NCI-H748 (cell line): ENCODE measurements at regions not wholly inside any gene's neighbourhood (a gene's known extent, or its start where the extent isn't known, plus 50 kb on each side); places are given as distances from the start of the nearest gene placed in this dataset.

Source experiments
- DNase-seq: peaks from one replicate; lab custom pipeline; 2025; ENCODE audit not compliant: unreplicated experiment; lab: John Stamatoyannopoulos, UW

DNA sequence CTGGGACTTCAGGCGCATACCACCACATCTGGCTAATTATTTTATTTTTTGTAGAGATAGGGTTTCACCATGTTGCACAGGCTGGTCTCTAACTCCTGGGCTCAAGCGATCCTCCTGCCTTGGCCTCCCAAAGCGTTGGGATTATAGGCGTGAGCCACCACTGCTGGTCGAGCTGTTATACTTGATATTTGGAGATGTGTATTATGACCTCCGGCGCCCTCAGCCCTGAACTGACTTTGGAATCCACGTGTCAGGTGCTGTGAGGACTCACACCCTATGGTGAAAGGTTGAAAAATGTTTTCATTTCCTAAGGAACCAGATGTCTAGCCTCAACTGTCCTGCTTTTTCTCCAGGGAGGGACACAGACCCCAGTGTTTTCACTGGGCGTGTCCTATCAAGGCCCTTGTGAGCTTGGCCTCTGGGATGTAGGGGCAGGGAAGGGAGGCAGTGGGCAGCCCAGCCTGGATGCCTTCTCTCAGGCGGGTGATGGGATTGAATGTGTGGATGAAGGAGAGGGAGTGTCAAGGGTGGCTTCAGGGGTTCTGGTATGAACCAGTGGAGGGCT is 56.4 kb upstream of the HAAO start:
- no peak for DNase-seq

DNA sequence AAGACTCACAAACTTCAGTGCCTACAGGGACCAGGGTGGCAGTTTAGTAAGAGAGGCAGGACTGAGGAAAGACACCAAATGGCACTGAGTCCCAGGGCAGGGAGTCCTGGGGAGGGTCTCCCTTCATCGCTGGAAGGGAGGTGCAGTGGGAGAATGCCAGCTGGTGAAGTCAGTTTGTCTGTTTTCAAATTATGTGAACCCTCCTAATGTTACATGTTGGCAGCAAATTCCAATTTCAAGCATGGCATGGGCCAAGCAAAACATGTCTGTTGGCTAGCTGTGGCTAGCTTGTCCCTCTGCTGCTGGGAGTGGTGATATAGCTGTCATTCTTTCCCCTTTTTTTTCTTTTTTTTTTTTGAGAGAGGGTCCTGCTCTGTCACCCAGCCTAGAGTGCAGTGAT is 55.9 kb upstream of the HAAO start:
- no peak for DNase-seq

DNA sequence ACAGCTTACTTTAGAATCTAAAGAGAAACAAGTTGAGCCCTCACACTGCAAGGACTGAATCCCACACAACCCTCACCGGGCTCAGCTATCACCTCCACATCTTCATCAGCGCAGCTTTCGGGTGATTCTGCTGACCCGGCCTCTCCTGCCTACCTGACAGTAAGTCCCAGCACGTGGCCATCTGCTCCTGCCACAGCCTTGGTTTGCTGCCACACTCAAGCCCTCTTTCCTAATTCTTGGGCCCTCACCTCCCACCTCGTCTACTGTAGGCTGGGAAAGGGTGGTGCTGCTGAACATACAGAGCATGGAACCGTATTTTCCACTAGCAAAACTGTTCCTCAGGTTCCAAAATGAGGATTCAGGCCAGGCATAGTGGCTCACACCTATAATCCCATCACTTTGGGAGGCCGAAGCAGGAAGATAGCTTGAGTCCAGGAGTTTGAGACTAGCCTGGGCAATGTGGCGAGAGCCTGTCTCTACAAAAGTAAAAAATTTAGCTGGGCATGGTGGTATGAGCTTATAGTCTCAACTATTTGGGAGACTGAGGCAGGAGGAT is 55.3 kb upstream of the HAAO start:
- no peak for DNase-seq

DNA sequence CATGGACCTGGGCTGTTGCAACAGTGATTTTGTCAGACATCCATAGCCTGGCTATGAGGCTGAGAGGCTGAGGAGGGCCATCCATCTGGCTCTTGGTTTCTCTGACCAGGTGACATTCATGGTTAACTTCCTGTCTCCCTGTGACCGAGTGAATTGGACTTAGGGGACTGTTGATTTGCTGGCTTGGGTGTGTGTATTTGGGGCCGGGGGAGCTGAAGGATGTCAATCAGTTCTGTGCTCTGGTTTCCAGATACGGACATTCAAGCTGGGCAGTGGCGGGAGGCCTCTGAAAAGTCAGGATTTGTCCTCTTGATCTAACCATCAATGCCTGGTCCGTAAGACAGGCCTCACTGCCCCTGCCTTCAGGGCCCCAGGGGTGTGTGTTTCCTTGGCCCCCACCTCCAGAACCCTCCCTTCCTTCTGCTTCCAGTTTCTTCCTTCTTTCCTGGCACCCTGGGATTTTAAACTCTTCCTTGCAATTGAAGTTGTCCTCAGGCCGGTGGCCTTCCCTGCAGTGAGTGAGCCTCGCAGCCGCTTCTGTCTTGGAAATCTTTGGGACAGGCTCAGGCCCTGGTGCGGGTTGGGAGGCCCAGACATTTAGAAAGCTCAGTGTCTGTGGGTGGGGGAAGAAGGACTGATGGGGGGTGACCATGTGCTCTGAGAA is 54.7 kb upstream of the HAAO start:
- DNase-seq, result no peak

DNA sequence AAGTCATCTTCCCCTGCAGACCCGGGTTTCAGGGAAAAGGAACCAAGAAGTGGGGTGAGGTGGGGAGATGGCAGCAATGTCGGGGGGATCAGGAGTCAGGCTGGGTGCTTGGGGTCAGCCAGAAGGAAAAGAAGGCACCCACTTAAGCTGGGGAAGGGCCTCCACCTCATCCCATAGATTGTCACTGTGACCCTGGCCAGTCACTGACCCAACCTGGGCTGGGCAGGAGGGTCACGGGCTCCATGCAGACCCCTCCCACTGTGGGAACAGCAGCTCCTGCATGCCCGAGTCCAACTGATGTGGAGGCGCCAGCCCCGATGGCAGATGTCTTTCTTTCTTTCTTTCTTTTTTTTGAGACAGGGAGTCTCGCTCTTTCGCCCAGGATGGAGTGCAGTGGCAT is 53.6 kb upstream of the HAAO start:
- no peak for DNase-seq

DNA sequence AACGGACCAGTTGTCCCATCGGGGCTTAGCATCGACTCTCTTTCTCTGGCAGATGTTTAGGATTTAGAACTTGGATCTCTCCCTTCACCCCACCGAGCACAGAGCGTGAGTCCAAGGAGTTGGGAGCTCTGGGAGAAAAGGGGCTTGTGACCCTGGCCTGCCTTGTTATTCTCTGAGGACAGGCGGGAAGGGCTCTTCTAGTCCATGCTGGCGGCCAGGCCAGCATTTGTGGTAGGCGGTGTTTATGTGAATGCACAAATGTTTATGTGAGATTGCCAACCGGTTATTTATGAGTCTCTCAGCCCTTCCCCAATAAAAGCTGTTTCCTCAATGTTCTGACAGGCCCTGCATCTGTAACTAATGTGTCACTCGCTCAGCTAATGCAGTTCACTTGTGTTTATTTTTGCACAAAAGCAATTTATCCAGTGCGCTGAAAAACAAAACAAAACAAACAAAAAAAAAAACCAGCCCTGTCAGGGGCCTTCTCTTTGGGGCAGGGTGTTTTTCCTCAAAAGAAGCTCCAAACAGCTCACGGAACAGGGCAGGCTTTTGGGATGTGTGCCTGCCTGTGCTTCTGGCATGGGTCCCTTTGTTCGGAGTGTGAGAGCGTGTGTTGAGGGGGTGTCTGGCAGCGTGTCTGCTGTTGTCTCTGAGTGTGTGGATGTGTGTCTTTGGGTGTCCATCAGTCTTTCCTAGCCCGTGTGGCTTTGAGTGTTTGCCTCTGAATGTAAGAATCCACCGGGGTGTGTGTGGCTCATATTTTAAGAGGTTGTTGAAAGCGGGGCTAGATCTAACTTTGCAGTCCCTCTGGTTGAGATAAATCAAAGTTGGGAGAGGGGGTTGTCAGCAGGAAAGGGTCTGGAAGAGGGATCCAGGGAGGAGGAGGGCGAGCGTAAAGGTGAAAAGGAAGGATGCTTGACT is 52.8 kb upstream of the HAAO start:
- DNase-seq, result peak; percentile 25

DNA sequence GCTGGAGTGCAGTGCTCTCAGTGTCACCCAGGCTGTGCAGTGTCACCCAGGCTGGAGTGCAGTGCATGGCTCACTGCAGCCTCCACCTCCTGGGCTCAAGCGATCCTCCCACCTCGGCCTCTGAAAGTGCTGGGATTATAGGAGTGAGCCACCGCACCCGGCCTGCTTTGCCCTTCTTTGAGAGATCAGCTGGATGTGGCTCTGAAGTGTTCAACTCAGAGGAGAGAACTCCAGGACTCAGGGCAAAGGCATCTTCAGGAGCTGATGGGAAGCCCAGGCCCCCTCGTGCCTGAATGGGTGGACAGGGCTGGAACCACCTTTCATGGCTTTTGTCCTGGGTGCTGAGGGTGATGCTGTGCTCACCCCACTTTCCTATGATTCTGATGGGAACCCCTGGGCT is 52.0 kb upstream of the HAAO start:
- DNase-seq, result no peak

DNA sequence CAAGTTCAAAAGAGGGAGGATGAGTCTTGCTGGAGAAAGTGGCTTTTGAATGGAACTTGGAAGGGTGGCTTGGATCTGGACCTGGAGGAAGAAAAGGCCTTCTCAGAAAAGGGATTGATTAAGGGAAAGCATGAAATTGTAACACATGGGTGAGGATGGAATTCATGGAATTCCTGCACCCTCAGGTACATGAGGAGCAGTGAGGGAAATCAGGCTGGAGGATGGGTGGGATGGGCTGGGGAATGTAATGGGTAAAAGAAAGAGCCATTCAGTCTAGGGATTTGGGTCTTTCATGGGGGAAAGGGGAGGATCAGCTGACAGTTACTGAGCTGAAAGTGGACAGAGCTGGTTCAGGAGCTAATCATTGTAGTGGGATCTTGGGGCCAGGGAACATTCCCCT is 51.2 kb upstream of the HAAO start:
- DNase-seq, result no peak

DNA sequence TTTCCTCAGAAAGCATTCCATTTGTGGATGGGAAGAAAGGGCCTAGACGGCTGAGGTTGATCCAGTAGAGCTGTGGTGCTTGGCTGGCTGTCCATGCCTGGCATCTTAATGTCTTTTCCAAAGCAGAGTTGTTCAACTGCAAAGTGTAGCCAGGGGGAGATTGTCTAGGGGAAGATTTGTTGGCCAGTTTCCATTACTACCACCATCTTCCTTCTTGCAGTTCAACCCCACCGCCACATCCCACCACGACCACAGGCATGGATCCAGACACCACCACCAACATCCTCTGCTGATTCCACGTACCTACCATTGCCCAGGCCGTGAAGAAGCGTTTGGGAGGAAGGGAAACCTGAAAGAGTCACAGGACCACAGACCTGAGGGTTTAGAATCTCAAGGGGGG is 50.7 kb upstream of the HAAO start:
- no peak for DNase-seq

DNA sequence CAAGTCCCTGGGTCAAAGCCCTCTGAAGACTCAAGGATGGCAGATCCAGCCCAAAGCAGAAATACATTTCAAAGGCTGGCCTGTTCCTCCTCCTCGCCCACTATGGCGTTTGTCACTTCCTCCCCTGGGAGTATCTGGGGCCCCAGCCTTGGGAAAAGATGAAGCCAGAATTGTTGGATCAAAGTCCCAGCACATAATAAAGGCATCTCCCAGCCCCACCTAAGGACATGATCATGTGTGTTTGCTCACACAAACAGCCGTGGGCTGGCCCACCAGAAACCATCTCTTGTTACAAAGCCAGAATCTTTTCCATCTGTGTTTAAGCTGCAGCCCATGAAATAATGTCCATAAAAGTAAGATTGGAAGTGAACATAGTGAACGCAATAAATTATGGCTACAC is 50.1 kb upstream of the HAAO start:
- no peak for DNase-seq
